Gastroesophageal sphincter (tissue), 3 donors: ENCODE measurements at regions not wholly inside any gene's neighbourhood (a gene's known extent, or its start where the extent isn't known, plus 50 kb on each side); places are given as distances from the start of the nearest gene placed in this dataset.

ENCODE experiments used
- CTCF ChIP-seq, 4 experiments: fragments of 200-600 bp in 2 of 4; fragments of 450-650 bp in 2 of 4; sonication (generic) in 1 of 4; IDR thresholded peaks; one replicate each; pipeline ENCODE4 v1.5.1; 2017 to 2019; ENCODE audit warnings: antibody characterized with exemption in 4 of 4, mild to moderate bottlenecking in 2 of 4, moderate library complexity in 2 of 4
- EP300 ChIP-seq: sonication (generic); formaldehyde crosslinking; IDR thresholded peaks from one replicate; pipeline ENCODE4 v1.6.1; 2017; ENCODE audit warnings: antibody characterized with exemption, mild to moderate bottlenecking
- POLR2AphosphoS5 ChIP-seq: sonication (generic); formaldehyde crosslinking; IDR thresholded peaks from one replicate; pipeline ENCODE4 v1.6.1; 2017; ENCODE audit warnings: antibody characterized with exemption

- TF ChIP-seq POLR2AphosphoS5, result no peak
- TF ChIP-seq CTCF (IDR thresholded peaks at IDR 0.05), result no peak
- no peak for TF ChIP-seq EP300
Measured at GRCh38 chr2:67755156-67755882, 307.5 kb downstream of the C1D start.
